Activated T-cell treated with anti-CD3 and anti-CD28 coated beads, Interleukin-2, amount 50 U/mL, for 24 hours (primary cell): ENCODE measurements at regions not wholly inside any gene's neighbourhood (a gene's known extent, or its start where the extent isn't known, plus 50 kb on each side); places are given as distances from the start of the nearest gene placed in this dataset.

Experiments
- DNase-seq: peaks from one replicate; pipeline ENCODE4 v3.0.0-alpha.2; 2020
- H3K27ac Mint-ChIP-seq: 2 replicates; pipeline ENCODE4 v1.8.0; 2020; ENCODE audit warnings: mild to moderate bottlenecking, mixed read lengths
- H3K27me3 Mint-ChIP-seq: 2 replicates; pipeline ENCODE4 v1.8.0; 2020; ENCODE audit warnings: mixed read lengths
- H3K36me3 Mint-ChIP-seq: 2 replicates; pipeline ENCODE4 v1.8.0; 2020; ENCODE audit warnings: low read depth, mixed read lengths
- H3K4me1 Mint-ChIP-seq: 2 replicates; pipeline ENCODE4 v1.8.0; 2020; ENCODE audit warnings: low read depth, mixed read lengths
- H3K4me3 Mint-ChIP-seq: 2 replicates; pipeline ENCODE4 v1.8.0; 2020; ENCODE audit warnings: mild to moderate bottlenecking, moderate library complexity, mixed read lengths
- H3K9me3 Mint-ChIP-seq: 2 replicates; pipeline ENCODE4 v1.8.0; 2020; ENCODE audit warnings: mixed read lengths

DNA sequence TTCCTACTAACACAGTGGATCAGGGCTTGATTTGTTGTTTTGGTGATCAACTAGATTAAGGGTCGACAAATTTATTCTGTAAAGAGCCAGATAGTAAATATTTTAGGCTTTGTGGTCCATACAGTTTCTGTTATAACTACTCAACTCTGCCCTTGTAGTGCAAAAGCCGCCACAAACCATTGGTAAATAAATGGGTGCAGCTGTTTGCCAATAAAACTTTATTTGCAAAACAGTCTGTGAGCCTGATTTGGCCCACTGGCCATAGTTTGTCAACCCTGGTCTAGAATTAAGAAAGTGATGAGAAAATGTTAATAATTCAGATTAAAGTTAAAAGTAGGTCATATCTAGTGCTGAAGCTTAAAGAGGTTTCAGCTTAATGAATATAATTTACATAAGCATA, 84.0 kb upstream of the TRIM2 start:
- no peaks in the 10 kb centered on the region for H3K27me3 Mint-ChIP-seq
- no peak for DNase-seq
- peaks cover 10% of the 10 kb centered on the region for H3K4me1 Mint-ChIP-seq
- no peaks in the 10 kb centered on the region for H3K9me3 Mint-ChIP-seq
- H3K4me3 Mint-ChIP-seq = no peak overlapping the region
- no peak overlapping the region for H3K27ac Mint-ChIP-seq
- no peaks in the 10 kb centered on the region for H3K36me3 Mint-ChIP-seq

DNA sequence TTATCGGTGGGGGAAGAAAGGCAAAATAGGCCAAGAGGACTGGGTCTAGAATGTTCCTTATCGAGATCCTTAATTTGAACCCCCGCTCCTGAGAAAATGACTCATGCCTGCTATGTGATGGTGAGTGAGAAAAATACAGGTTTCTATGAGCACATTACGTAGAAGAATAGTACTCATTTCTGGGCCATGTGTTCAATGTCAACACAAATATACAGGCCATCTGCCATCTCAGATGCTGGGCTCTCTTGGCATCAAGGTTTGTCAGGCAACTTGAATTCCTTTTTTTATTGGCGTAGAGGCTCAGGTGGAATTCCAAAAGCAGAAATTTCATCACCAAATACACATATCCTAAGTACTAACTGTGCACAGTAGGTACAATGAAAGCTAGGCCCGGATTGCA, 81.4 kb upstream of the TRIM2 start:
- H3K36me3 Mint-ChIP-seq = no peaks in the 10 kb centered on the region
- no peak for DNase-seq
- no peak overlapping the region for H3K4me3 Mint-ChIP-seq
- H3K27ac Mint-ChIP-seq = no peak overlapping the region
- H3K27me3 Mint-ChIP-seq = no peaks in the 10 kb centered on the region
- peaks cover 12% of the 10 kb centered on the region for H3K4me1 Mint-ChIP-seq
- H3K9me3 Mint-ChIP-seq = no peaks in the 10 kb centered on the region

DNA sequence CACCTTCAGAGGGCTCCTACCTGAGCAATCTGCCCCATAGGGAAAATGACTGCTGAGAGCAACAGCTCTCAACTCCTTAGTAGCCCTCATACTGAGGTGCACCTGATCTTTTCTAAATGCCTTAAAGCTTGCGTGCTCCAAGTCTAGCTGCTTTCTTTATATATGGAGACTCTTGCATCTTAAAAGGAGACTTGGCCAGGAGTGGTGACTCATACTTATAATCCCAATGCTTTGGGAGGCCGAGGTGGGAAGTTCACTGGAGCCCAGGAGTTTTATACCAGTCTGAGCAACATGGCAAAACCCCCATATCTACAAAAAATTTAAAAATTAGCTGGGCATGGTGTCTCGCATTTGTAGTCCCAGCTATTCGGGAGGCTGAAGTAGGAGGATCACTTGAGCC, 78.1 kb upstream of the TRIM2 start:
- peaks cover 10% of the 10 kb centered on the region for H3K4me1 Mint-ChIP-seq
- H3K27ac Mint-ChIP-seq = no peak overlapping the region
- H3K9me3 Mint-ChIP-seq = peaks cover 5% of the 10 kb centered on the region
- no peaks in the 10 kb centered on the region for H3K27me3 Mint-ChIP-seq
- DNase-seq = peak; percentile 7
- no peaks in the 10 kb centered on the region for H3K36me3 Mint-ChIP-seq
- H3K4me3 Mint-ChIP-seq = no peak overlapping the region

DNA sequence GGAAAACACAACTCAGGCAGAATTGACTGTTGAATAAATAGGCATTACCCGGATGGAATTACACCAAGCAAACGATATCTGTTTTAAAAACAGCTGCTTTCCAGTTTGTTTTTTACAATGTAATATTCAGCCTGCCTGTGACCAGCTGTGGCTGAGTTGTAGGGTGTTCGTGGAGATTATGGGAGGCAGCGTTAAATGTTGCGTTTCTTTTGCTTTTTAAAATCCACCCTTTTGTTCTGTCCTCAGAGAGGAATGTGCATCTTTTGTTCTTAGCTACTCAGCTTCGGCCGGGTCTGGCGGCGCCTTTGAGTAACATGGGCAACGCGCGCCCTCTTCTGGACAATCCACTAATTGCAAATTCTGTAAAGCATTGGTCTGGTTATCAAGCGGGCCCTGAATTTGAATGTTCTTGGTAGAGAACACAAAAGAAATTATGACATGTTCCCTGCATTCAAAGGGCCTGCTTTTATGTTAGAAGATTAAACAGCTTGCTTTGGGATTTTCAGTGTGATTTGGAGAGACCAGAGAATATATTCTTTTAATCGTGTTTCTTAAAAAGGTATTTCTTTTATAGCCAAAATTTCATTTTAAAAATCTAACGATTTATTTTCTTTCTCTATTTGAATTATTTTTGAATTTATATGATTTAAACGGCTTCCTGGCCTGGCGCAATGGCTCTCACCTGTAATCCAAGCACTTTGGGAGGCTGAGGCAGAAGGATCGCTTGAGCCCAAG, 76.3 kb upstream of the TRIM2 start:
- Mint-ChIP-seq H3K36me3 (no peaks in the 10 kb centered on the region), H3K4me3 (no peak overlapping the region), H3K27ac (no peak overlapping the region), H3K27me3 (no peaks in the 10 kb centered on the region), H3K9me3 (peaks cover 5% of the 10 kb centered on the region), H3K4me1 (peaks cover 8% of the 10 kb centered on the region)
- DNase-seq = peak; percentile 83

DNA sequence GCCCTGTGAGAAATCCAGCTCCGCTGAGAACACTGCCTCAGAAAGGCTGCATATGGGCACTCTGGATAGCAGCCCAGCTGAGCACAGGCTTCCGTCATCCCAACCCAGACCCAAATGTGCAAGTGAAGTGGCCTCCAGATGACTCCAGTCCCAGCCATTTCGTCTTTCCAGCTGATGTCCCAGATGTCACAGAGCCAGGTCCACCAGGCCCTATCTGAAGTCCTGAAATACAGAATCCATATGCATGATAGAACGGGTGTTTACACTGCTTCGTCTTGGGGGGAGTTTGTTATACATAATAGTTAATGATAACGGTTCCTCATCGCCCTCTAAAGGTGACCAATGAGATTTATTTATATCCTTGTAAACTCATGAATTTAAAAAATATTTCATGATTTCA, 72.6 kb upstream of the TRIM2 start:
- peak; percentile 22 for DNase-seq
- Mint-ChIP-seq H3K27me3 (no peaks in the 10 kb centered on the region), H3K9me3 (peaks cover 5% of the 10 kb centered on the region), H3K36me3 (no peaks in the 10 kb centered on the region), H3K4me3 (no peak overlapping the region), H3K4me1 (peaks cover 23% of the 10 kb centered on the region), H3K27ac (no peak overlapping the region)

DNA sequence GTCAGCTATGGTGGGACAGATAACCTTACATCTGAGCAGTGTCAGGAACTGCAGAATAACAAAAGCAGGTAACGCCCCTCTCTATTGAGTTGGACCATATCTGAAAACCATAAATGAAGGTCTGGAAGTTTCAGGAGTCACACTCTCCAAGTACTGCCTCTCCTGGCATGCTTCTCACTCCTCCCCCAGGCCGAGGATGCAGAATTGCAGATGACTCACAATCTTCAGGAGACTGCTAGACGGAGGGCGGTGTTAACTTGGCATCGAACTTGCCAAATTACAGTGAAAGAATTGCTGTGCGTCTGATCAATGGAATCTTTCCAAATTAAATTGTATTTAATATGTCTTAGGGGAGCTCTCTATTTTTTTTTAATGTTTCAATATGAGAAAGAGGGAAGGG, 67.1 kb upstream of the TRIM2 start:
- Mint-ChIP-seq H3K36me3 (no peaks in the 10 kb centered on the region), H3K27ac (no peak overlapping the region), H3K9me3 (no peaks in the 10 kb centered on the region), H3K4me1 (peaks cover 18% of the 10 kb centered on the region), H3K4me3 (no peak overlapping the region), H3K27me3 (peaks cover 3% of the 10 kb centered on the region)
- no peak for DNase-seq

DNA sequence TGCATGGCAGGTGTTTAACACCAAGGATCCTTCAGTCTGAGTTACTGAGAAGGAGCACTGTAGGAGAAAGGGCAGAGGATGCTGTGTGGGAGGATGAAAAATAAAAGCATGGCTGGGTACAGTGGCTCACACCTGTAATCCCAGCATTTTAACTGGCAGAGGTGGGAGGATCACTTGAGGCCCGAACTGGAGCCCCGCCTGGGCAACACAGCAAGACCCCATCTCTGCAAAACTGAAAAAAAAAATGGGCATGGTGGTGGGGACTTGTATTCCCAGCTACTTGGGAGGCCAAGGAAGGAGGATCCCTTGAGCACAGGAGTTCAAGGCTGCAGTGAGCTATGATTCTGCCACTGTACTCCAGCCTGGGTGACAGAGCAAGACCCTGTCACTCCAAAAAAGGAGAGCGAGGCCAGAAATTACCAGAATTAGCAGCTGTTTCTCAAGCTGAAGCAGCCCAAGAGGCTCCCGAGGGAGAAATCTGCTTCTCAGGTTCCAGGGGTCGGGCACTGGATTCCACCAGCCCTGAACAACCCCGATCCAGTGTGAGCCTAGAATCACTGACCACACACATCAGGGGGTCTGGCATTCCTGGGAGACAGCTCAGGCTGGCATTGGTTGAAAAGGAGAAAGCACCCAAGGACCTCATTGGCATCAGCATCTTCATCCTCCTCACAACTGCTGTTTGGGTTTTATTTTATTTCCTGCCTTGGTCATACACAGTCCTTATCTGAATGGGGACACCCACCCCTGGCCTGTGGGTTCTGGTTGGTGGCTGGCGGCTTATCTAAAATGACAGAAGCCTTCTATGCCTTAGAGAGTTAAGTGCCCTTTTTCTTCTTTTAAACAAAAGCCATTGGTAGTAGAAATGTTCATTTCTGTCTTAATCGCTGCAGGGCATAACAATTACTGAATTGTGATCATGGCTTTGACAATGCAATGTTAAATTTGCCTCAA, 66.3 kb upstream of the TRIM2 start:
- Mint-ChIP-seq H3K9me3 (no peaks in the 10 kb centered on the region), H3K4me1 (peaks cover 18% of the 10 kb centered on the region), H3K27ac (no peak overlapping the region), H3K27me3 (peaks cover 6% of the 10 kb centered on the region), H3K36me3 (no peaks in the 10 kb centered on the region), H3K4me3 (no peak overlapping the region)
- no peak for DNase-seq

DNA sequence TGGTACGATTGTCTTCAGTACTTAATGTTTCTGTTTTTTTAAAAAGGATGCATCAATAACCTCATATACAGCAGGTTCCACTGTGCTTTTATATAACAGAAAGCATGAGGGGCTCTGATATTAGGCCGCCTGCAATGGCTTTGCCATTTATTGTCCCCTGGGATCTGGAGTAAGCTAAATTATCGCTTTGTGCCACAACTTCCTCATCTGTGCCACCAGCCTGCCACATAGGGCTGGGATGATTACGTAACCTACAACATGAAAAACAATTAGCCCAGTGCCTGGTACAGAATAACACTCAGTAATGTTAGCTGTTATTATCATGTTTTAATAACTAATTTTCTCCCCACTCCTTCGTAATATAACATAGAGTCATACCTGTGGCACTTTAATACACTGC, 65.5 kb upstream of the TRIM2 start:
- Mint-ChIP-seq H3K36me3 (no peaks in the 10 kb centered on the region), H3K27ac (no peak overlapping the region), H3K9me3 (no peaks in the 10 kb centered on the region), H3K27me3 (peaks cover 6% of the 10 kb centered on the region), H3K4me3 (no peak overlapping the region), H3K4me1 (peaks cover 22% of the 10 kb centered on the region)
- no peak for DNase-seq

DNA sequence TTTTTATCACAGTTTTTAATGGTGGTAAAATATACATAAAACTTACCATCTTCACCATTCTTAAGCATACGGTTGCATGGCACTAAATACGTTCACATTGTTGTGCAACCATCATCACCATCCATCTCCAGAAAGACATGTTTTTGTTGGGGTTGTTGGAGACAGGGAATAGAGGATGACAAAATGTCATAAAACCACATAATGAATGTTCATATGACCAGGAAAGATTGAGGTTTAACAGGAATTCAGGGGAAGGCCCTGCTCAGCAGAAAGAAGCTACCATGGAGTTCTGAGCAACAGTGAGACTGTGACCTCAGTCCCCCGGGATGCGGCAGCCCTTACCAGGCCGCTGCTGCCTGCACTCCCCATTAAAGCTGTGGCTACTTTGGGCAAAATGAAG, 63.9 kb upstream of the TRIM2 start:
- H3K27ac Mint-ChIP-seq = no peak overlapping the region
- no peak overlapping the region for H3K4me3 Mint-ChIP-seq
- no peaks in the 10 kb centered on the region for H3K36me3 Mint-ChIP-seq
- H3K27me3 Mint-ChIP-seq = peaks cover 6% of the 10 kb centered on the region
- DNase-seq = no peak
- no peaks in the 10 kb centered on the region for H3K9me3 Mint-ChIP-seq
- peaks cover 12% of the 10 kb centered on the region for H3K4me1 Mint-ChIP-seq

DNA sequence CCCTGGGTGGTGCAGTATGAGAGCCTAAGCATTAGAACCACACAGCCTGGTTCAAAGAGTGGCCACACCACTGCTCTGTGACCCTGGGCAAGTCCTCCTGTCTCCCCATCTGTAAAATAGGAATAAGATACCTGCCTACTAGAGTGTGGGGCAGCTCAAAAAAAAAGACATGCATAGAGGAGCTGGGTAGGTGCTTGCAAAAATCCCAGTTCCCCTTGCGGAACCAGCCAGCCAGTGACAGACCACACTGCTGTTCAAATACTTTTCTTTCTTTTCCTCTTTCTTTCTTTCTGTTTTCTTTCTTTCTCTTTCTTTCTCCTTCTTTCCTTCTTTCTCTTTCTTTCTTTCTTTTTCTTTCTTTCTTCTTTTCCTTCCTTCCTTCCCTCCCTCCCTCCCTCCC, 63.0 kb upstream of the TRIM2 start:
- Mint-ChIP-seq H3K4me1 (peaks cover 12% of the 10 kb centered on the region), H3K27ac (no peak overlapping the region), H3K9me3 (no peaks in the 10 kb centered on the region)

DNA sequence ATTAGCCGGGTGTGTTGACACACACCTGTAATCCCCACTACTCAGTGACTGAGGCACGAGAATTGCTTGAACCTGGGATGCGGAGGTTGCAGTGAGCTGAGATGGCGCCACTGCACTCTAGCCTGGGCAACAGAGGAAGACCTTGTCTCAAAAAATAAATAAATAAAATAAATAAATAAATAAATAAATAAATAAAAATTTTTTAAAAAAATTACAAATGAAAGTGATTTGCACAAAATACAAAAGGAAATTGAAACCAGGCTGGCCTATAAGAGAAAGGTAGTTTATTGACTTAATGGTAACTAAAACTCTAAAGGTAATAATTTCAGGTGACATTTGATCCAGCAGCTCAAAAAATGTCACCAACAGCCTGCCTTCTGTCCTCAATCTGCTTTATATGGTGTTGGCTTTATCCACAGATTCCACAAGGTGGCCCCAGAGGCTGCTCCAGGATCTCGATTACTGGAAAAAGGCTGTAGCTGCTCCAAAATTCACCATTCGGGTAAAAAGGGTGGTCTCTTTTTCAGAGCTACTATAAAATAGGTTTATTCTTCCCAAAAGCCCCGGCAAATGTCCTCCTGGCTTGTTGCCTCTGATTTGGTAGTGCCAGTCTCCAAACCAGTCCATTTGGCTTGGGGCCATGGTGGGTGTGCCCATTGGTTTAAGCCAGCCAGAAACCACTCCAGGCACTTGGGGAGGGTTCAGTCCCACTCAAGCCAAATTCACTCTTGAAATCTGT, 61.4 kb upstream of the TRIM2 start:
- H3K36me3 Mint-ChIP-seq = no peaks in the 10 kb centered on the region
- no peak overlapping the region for H3K27ac Mint-ChIP-seq
- no peaks in the 10 kb centered on the region for H3K9me3 Mint-ChIP-seq
- H3K4me3 Mint-ChIP-seq = no peak overlapping the region
- peak; percentile 57 for DNase-seq
- peaks cover 12% of the 10 kb centered on the region for H3K4me1 Mint-ChIP-seq
- H3K27me3 Mint-ChIP-seq = peaks cover 6% of the 10 kb centered on the region

More for the DNA sequence above, 63.0 kb upstream of the TRIM2 start:
- Mint-ChIP-seq H3K27me3 (peaks cover 6% of the 10 kb centered on the region), H3K4me3 (no peak overlapping the region), H3K36me3 (no peaks in the 10 kb centered on the region)
- DNase-seq = no peak

DNA sequence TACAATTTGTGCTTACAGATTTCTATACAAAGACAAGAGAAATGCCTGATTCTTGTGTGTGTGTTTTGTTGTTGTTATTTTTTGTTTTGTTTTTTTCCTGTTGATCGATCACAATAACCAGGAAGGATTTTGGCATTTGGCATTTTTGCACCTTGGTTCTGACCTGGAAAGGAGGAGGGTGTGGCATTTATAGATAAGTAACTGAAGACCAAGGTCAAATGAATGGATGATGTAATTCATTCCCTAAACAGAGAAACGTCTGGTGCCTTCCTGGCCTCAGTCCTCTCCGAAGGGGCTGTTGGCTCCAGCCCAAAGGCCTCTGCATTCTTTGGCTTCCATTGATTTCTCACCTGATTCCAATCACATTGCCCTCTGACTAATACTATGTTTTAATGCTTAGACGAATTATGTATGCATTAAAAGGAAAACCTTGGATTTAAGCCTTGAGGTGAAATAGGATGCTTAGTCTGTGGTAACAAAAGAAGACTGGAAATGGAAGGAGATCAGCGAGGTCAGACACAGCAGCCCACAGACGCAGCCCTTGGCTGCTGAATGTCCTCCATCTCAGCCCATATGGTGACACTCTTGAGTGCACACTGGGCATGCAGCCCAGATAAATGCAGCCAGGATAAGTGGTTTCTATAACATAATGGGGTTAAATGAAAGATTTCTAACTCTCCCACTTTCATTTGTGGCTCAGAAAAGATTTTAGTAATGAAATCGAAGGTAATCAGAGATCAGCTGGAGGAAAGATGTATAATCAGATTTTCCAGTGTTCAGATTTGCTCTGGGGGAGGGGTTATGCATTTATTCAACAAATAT, 60.5 kb upstream of the TRIM2 start:
- H3K9me3 Mint-ChIP-seq = no peaks in the 10 kb centered on the region
- H3K27ac Mint-ChIP-seq = no peak overlapping the region
- DNase-seq = no peak
- H3K4me1 Mint-ChIP-seq = peaks cover 12% of the 10 kb centered on the region
- H3K27me3 Mint-ChIP-seq = peaks cover 6% of the 10 kb centered on the region
- H3K36me3 Mint-ChIP-seq = no peaks in the 10 kb centered on the region
- H3K4me3 Mint-ChIP-seq = no peak overlapping the region

DNA sequence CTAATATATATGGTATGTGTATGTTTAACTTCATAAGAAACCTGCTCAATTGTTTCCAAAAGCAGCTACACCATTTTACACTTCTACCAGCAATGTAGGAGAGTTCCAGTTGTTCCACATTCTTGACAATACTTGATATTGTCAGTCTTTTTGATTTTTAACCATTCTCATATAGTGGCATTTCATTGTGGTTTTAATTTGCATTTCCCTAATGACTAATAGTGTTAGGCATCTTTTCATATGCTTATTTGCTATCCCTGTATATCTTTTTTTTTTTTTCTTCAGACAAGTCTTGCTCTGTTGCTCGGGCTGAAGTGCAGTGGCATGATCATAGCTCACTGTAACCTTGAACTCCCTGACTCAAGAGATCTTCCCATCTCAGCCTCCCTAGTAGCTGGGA, 58.2 kb upstream of the TRIM2 start:
- DNase-seq = no peak
- no peak overlapping the region for H3K4me3 Mint-ChIP-seq
- no peak overlapping the region for H3K27ac Mint-ChIP-seq
- H3K4me1 Mint-ChIP-seq = peaks cover 12% of the 10 kb centered on the region
- no peaks in the 10 kb centered on the region for H3K36me3 Mint-ChIP-seq
- peaks cover 6% of the 10 kb centered on the region for H3K27me3 Mint-ChIP-seq
- no peaks in the 10 kb centered on the region for H3K9me3 Mint-ChIP-seq

DNA sequence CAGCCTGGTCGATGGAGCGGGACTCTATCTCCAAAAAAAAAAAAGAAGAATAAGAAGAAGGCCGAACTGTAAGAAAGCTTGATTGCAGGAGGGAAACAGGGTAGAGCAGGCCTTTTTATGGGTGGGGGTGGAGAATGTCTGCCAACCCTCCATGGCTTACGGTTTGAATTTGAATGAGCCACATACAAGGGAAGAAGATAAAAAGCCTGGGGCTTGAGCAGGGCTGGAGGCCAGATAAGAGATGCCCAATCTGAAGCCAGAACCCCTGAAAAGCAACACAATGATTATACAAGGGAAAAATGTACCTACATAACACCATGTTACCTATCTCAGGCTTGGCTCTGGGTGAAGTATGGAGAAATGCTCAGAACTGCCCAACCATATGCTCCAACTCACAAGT, 57.3 kb upstream of the TRIM2 start:
- no peak for DNase-seq
- no peak overlapping the region for H3K27ac Mint-ChIP-seq
- H3K36me3 Mint-ChIP-seq = no peaks in the 10 kb centered on the region
- no peaks in the 10 kb centered on the region for H3K9me3 Mint-ChIP-seq
- H3K4me1 Mint-ChIP-seq = peaks cover 18% of the 10 kb centered on the region
- H3K27me3 Mint-ChIP-seq = peaks cover 5% of the 10 kb centered on the region
- H3K4me3 Mint-ChIP-seq = no peak overlapping the region
